ENCODE measurements at regions not wholly inside any gene's neighbourhood (a gene's known extent, or its start where the extent isn't known, plus 50 kb on each side); places are given as distances from the start of the nearest gene placed in this dataset.

- H3K27ac Mint-ChIP-seq, result no peak overlapping the region
- no peaks in the 10 kb centered on the region for H3K9me3 Mint-ChIP-seq
- DNase-seq (ENCODE audit: low spot score), result no peak
- H3K4me3 Mint-ChIP-seq, result no peak overlapping the region
- no peaks in the 10 kb centered on the region for H3K36me3 Mint-ChIP-seq (ENCODE audit: low read depth)
- intact Hi-C loops (cut with micrococcal nuclease), result no loop called here
- peaks cover 3% of the 10 kb centered on the region for H3K27me3 Mint-ChIP-seq (ENCODE audit: insufficient read depth)
- H3K4me1 Mint-ChIP-seq (ENCODE audit: low read depth), result no peaks in the 10 kb centered on the region
These were observed 78.2 kb downstream of the C1D start for GRCh38 chr2:67984600-67984999.

GRCh38 chr2:67985586-67985985 lies 77.2 kb downstream of the C1D start:
- H3K9me3 Mint-ChIP-seq, result no peaks in the 10 kb centered on the region
- no peaks in the 10 kb centered on the region for H3K4me1 Mint-ChIP-seq (ENCODE audit: low read depth)
- H3K4me3 Mint-ChIP-seq, result no peak overlapping the region
- no peak for DNase-seq (ENCODE audit: low spot score)
- peaks cover 3% of the 10 kb centered on the region for H3K27me3 Mint-ChIP-seq (ENCODE audit: insufficient read depth)
- no peaks in the 10 kb centered on the region for H3K36me3 Mint-ChIP-seq (ENCODE audit: low read depth)
- no peak overlapping the region for H3K27ac Mint-ChIP-seq
- intact Hi-C loops (cut with micrococcal nuclease), result no loop called here

GRCh38 chr2:67986258-67986657 lies 76.5 kb downstream of the C1D start:
- no peak overlapping the region for H3K4me3 Mint-ChIP-seq

More at GRCh38 chr2:67986258-67986657, 76.5 kb downstream of the C1D start:
- intact Hi-C loops (cut with micrococcal nuclease), result no loop called here
- Mint-ChIP-seq H3K9me3 (no peaks in the 10 kb centered on the region), H3K27me3 (ENCODE audit: insufficient read depth) (peaks cover 3% of the 10 kb centered on the region), H3K27ac (no peak overlapping the region), H3K4me1 (ENCODE audit: low read depth) (no peaks in the 10 kb centered on the region), H3K36me3 (ENCODE audit: low read depth) (no peaks in the 10 kb centered on the region)
- no peak for DNase-seq (ENCODE audit: low spot score)

Data from activated T-helper 1 cell treated with anti-CD3 and anti-CD28 coated beads, Interleukin-12 subunit alpha, Interleukin-12 subunit beta, Interleukin-2, Interleukin-4 antibody, amounts not matched to agents 30 ng/mL and 10 ng/mL and 1 ng/mL, durations not matched to agents 14 hours and 24 hours and 36 hours (primary cell).